ENCODE measurements at regions not wholly inside any gene's neighbourhood (a gene's known extent, or its start where the extent isn't known, plus 50 kb on each side); places are given as distances from the start of the nearest gene placed in this dataset.

DNA sequence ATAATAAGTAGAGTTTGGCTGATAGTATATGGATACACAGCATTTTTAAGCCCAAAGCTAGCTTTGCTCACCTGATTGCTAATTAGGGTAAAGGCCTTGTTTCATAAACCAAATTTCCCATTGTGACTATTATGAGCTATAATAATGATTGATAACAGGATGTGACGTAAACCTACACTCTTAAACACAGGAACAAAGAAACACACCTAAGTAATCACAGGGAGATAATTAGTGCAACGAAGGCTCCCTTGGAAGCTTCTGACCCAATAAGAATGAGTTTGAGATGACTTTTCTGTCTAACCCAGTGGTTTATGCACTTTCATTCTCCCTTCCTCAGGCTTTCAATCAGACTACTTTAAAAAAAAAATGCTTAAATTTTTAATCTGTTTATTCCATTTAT is 683.2 kb downstream of the SATB2 start:
- H3K27ac Mint-ChIP-seq, result no peak overlapping the region
- DNase-seq, result no peak
- peaks cover 0 to 1% of the 10 kb centered on the region in 2 donors for H3K9me3 Mint-ChIP-seq
- H3K4me1 Mint-ChIP-seq (ENCODE audit: low read depth in 2 of 2), result no peaks in the 10 kb centered on the region
- no peaks in the 10 kb centered on the region for H3K36me3 Mint-ChIP-seq (ENCODE audit: insufficient read depth)
- H3K4me3 Mint-ChIP-seq, result no peak overlapping the region
- H3K27me3 Mint-ChIP-seq, result no peaks in the 10 kb centered on the region
- ATAC-seq (replicated peaks), result no peak

DNA sequence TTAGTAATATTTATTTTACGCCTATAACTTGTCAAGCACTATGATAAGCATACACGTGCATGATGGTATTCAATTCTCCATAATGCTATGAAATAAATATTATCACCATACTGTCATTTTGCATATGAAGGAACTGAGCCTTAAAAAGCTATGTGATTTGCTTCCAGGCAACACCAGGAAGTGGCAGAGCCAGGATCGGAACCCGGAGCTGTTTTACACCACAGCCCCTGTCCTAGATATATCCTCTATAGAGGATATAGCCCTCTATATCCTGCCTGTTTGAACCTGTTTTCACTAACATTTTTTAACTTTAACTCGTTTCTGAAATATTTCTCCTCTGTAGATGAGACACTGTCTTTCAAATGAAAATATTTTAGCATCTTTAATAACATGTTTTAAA is 690.0 kb downstream of the SATB2 start:
- H3K4me3 Mint-ChIP-seq, result no peak overlapping the region
- H3K9me3 Mint-ChIP-seq, result peaks cover 0 to 4% of the 10 kb centered on the region in 2 donors
- ATAC-seq (replicated peaks), result no peak
- no peaks in the 10 kb centered on the region for H3K4me1 Mint-ChIP-seq (ENCODE audit: low read depth in 2 of 2)
- H3K36me3 Mint-ChIP-seq (ENCODE audit: insufficient read depth), result no peaks in the 10 kb centered on the region
- DNase-seq, result no peak
- no peaks in the 10 kb centered on the region for H3K27me3 Mint-ChIP-seq
- H3K27ac Mint-ChIP-seq, result no peak overlapping the region

DNA sequence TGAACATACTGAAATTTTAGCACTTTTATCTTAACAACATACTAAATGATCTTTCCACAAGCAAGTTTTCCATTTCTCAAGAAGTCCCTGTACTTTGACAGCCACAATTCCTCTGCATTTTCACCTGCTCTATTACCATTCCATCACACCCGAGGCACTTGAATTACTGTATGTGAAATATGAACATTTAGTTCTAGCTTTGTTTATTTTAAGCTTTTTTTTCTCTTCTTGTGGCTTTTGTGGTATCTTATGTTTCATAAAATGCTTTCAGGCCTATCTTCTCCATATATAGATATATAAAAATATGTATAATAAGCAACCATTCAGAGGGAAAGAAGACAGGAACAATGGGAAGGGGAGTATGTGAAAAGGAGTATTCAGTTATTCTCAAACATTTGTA is 693.9 kb downstream of the SATB2 start:
- no peak overlapping the region for H3K4me3 Mint-ChIP-seq
- H3K36me3 Mint-ChIP-seq (ENCODE audit: insufficient read depth), result no peaks in the 10 kb centered on the region
- ATAC-seq (replicated peaks) (no peak), DNase-seq (no peak)
- no peaks in the 10 kb centered on the region for H3K4me1 Mint-ChIP-seq (ENCODE audit: low read depth in 2 of 2)
- no peak overlapping the region for H3K27ac Mint-ChIP-seq
- no peaks in the 10 kb centered on the region for H3K27me3 Mint-ChIP-seq
- peaks cover 0 to 3% of the 10 kb centered on the region in 2 donors for H3K9me3 Mint-ChIP-seq

DNA sequence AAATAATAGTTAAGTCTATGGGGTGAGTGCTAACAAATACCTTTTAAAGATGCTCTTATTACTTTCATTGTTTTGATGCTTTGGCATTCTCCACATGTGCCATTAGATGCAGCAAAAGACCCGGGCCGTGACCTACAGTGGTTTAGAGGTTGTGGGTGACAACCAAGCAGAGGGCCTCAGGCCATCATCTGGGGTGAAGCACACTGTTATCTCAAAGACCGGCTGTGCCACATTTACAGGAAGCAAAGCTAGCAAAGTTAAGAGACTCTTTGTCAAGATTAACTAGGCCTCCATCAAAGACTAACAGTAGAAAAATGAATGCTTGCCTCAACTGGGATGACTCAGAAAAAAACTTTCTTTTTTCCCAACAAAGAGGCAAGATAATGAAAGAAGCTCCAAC is 695.3 kb downstream of the SATB2 start:
- Mint-ChIP-seq H3K4me1 (ENCODE audit: low read depth in 2 of 2) (no peaks in the 10 kb centered on the region), H3K4me3 (no peak overlapping the region), H3K27ac (no peak overlapping the region), H3K9me3 (peaks cover 0 to 3% of the 10 kb centered on the region in 2 donors), H3K36me3 (ENCODE audit: insufficient read depth) (no peaks in the 10 kb centered on the region), H3K27me3 (no peaks in the 10 kb centered on the region)
- ATAC-seq (replicated peaks) (no peak), DNase-seq (no peak)

DNA sequence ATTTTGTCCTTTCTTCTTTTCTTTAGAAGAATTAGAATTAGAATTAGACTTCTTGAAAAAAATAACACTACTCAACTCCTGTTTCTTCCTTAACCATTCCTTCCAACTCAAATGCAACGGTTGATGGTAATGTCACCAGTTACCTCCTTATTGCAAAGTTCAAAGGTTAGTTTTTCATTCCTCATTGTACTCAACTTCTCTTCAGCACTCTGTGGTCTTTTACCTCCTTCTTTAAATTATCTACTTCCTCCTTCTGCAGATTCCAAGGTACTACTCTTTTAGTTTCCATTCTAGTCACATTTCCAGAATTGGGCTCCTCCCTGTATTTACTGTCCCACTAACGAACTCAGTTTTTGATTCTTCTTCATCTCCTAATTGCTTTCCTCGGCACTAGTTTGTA is 700.7 kb downstream of the SATB2 start:
- DNase-seq, result no peak
- no peaks in the 10 kb centered on the region for H3K27me3 Mint-ChIP-seq
- no peak overlapping the region for H3K27ac Mint-ChIP-seq
- H3K36me3 Mint-ChIP-seq (ENCODE audit: insufficient read depth), result no peaks in the 10 kb centered on the region
- no peak overlapping the region for H3K4me3 Mint-ChIP-seq
- no peak for ATAC-seq (replicated peaks)
- no peaks in the 10 kb centered on the region for H3K4me1 Mint-ChIP-seq (ENCODE audit: low read depth in 2 of 2)
- peaks cover 0 to 5% of the 10 kb centered on the region in 2 donors for H3K9me3 Mint-ChIP-seq

DNA sequence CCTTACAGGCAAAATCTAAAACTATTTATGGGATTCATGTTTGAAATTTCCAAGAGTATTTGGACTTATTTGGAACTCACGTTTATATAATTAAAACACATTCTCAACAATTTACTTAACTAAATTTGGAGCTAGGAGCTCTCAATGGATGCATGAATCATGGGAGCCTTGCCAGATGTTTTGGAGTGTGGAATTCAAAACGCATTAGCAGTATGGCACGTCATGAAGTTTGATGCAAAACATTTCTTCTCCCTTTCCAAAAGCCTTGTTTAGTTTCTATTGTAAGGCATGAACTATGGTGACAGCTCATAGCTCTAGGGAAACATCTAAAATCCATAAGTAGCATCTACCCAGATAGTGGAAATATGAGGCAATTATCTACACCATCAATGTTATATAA is 701.6 kb downstream of the SATB2 start:
- DNase-seq, result no peak
- H3K4me1 Mint-ChIP-seq (ENCODE audit: low read depth in 2 of 2), result no peaks in the 10 kb centered on the region

DNA sequence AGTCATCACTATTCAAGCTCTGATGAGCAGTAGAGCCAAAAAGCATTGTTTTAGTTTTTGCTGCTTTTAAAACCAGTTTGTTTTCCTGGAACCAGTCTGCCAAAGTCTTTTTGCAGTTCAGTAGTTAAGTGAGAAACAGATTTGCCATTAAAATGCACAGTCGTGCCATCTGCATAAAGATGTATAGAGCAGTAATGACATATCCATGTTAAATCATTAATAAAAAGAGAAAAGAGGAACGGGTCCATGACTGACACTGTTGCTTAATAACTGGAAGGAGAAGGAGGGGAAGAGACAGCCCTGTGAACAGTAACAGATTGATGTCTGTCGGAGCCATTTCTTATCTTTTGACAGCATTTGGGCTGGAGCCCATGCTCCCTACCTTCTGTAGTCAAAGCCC is 704.6 kb downstream of the SATB2 start:
- Mint-ChIP-seq H3K27me3 (no peaks in the 10 kb centered on the region), H3K9me3 (peaks cover 0 to 3% of the 10 kb centered on the region in 2 donors), H3K27ac (no peak overlapping the region), H3K4me3 (no peak overlapping the region), H3K4me1 (ENCODE audit: low read depth in 2 of 2) (no peaks in the 10 kb centered on the region), H3K36me3 (ENCODE audit: insufficient read depth) (no peaks in the 10 kb centered on the region)
- no peak for DNase-seq
- no peak for ATAC-seq (replicated peaks)

More for the DNA sequence above, 701.6 kb downstream of the SATB2 start:
- no peaks in the 10 kb centered on the region for H3K27me3 Mint-ChIP-seq
- H3K27ac Mint-ChIP-seq, result no peak overlapping the region
- H3K4me3 Mint-ChIP-seq, result no peak overlapping the region
- H3K36me3 Mint-ChIP-seq (ENCODE audit: insufficient read depth), result no peaks in the 10 kb centered on the region
- H3K9me3 Mint-ChIP-seq, result peaks cover 0 to 5% of the 10 kb centered on the region in 2 donors
- no peak for ATAC-seq (replicated peaks)

DNA sequence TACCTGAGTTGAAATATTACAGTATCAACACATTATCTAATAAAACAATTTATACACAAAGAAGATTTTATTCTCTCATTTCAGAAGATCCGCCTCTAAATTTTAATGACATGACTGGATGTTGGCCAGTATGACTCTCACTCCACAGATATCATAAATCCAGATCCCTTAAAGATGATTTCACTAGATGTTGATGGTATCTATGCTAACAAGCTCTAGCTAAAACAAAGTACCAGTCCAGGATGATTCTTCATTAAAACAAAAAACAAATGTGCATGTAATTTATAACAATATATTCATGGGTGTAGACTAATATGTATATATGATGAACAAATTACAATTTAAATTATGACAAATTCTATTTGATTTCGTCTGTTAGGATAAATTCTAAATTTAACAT is 708.4 kb downstream of the SATB2 start:
- no peak overlapping the region for H3K27ac Mint-ChIP-seq
- H3K9me3 Mint-ChIP-seq, result peaks cover 0 to 5% of the 10 kb centered on the region in 2 donors
- H3K4me3 Mint-ChIP-seq, result no peak overlapping the region
- no peaks in the 10 kb centered on the region for H3K4me1 Mint-ChIP-seq (ENCODE audit: low read depth in 2 of 2)
- DNase-seq, result no peak
- no peak for ATAC-seq (replicated peaks)
- no peaks in the 10 kb centered on the region for H3K27me3 Mint-ChIP-seq
- H3K36me3 Mint-ChIP-seq (ENCODE audit: insufficient read depth), result no peaks in the 10 kb centered on the region

DNA sequence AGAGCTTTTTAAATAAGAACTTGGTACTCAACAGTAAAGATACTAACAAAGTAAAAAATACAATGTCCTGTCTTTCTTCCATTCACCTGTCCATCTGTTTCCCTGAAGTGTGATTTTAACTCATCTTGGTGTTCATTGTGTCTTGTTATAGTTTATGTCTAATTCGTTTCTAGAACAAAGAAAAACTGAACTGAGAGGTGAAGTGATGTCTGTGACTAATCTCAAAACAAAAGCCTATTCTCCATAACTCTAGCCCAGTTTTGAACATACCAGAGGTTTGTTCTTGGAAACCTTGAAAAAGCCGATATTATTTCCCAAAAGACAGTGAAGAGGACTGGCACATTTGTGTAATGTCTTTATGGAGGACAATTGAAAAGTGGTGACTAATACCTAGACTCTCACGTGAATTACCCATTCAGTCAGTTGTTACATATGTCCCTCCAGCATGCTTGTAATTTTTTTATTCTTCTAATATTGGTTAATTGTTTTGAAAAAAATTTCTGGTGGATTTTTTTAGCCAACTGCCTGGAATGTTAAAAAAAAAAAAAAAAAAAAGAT is 725.8 kb downstream of the SATB2 start:
- Mint-ChIP-seq H3K4me1 (ENCODE audit: low read depth in 2 of 2) (no peaks in the 10 kb centered on the region), H3K27me3 (no peaks in the 10 kb centered on the region), H3K9me3 (peaks cover 7 to 13% of the 10 kb centered on the region in 2 donors), H3K4me3 (no peak overlapping the region), H3K27ac (no peak overlapping the region), H3K36me3 (ENCODE audit: insufficient read depth) (no peaks in the 10 kb centered on the region)
- no peak for DNase-seq
- ATAC-seq (replicated peaks), result no peak

DNA sequence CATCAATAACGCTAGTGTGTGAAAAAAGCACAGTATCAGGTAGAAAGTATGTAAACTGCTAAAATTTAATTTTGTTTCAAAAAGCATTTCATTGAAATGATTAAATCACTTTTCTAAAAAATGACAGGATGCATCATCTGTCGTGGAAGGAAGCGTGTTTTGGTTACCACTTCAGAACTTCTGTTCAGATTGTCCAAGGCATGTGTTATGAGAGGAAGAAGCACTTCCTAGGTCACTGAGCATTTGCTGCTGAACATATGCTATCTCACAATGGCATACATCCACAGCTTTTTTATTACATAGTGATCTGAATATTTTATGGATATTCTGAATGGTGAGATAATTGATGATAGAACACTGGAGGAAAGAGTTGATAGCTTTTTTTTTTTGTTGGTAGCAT is 737.5 kb downstream of the SATB2 start:
- ATAC-seq (replicated peaks) (no peak), DNase-seq (no peak)
- Mint-ChIP-seq H3K27me3 (no peaks in the 10 kb centered on the region), H3K27ac (no peak overlapping the region), H3K4me3 (no peak overlapping the region), H3K9me3 (peaks cover 0 to 6% of the 10 kb centered on the region in 2 donors), H3K36me3 (ENCODE audit: insufficient read depth) (no peaks in the 10 kb centered on the region), H3K4me1 (ENCODE audit: low read depth in 2 of 2) (no peaks in the 10 kb centered on the region)

DNA sequence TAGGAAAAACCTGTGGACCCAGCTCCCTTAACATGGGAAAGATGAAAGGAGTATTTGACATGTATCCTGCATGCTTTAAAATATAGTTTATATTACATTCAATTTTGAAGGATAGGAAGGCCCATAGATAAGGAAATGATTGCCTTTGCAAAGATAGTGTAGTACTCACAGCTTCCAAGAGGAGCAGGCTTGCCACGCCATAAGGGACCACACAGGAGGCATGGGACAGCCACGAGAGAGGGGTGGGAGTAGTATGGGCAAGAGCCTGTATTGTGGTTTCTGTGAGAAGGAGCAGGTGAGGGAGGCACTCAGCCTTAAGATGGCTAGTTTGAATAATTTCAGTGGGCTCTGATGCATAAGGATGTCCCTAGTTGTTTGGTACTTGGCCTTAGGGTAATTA is 740.3 kb downstream of the SATB2 start:
- ATAC-seq (replicated peaks), result no peak
- no peak for DNase-seq
- Mint-ChIP-seq H3K27me3 (no peaks in the 10 kb centered on the region), H3K9me3 (peaks cover 0 to 4% of the 10 kb centered on the region in 2 donors), H3K27ac (no peak overlapping the region), H3K36me3 (ENCODE audit: insufficient read depth) (no peaks in the 10 kb centered on the region), H3K4me1 (ENCODE audit: low read depth in 2 of 2) (no peaks in the 10 kb centered on the region), H3K4me3 (no peak overlapping the region)

DNA sequence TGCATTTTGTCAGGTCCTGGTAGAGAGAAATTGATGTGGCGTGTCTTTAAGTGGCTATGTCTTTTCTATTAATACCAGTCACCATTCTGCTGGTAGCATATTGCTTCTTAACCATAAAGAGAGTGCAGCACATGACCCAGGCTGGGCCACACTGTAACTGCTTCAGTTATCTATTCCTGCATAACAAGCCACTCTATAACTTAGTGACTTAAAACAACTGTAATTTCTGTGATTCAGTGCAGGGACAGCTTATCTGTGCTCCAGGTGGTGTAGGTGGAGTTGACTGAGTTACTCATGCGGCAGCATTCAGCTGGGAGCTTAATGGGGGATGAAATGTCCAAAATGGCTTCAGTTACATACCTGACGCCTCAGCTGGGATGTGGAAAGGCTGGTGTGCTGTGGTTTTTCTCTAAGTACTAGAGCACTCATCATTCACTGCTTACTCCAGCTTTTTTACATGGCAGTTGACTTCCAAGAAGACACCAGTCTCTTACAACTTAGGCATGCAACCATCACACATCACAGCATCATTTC is 742.4 kb downstream of the SATB2 start:
- ATAC-seq (replicated peaks) (no peak), DNase-seq (no peak)
- no peaks in the 10 kb centered on the region for H3K27me3 Mint-ChIP-seq
- H3K36me3 Mint-ChIP-seq (ENCODE audit: insufficient read depth), result no peaks in the 10 kb centered on the region
- no peak overlapping the region for H3K27ac Mint-ChIP-seq
- no peaks in the 10 kb centered on the region for H3K4me1 Mint-ChIP-seq (ENCODE audit: low read depth in 2 of 2)
- H3K4me3 Mint-ChIP-seq, result no peak overlapping the region
- peaks cover 0 to 6% of the 10 kb centered on the region in 2 donors for H3K9me3 Mint-ChIP-seq

DNA sequence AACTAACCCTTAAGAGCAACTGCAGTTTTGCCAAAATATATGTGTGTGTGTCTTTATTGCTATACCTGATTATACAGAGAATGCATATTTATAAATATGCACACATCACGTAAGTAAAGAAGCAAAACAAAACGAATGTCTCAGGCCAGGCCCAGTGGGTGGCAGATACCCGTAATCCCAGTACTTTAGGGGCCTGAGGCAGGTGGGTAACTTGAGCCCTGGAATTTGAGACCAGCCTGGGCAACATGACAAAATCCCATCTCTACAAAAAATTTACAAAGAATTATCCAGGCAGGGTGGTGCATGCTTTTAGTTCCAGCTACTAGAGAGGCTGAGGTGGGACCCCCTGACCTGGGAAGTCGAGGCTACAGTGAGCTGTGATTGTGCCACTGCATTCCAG is 745.3 kb downstream of the SATB2 start:
- H3K4me3 Mint-ChIP-seq, result no peak overlapping the region
- DNase-seq, result no peak

DNA sequence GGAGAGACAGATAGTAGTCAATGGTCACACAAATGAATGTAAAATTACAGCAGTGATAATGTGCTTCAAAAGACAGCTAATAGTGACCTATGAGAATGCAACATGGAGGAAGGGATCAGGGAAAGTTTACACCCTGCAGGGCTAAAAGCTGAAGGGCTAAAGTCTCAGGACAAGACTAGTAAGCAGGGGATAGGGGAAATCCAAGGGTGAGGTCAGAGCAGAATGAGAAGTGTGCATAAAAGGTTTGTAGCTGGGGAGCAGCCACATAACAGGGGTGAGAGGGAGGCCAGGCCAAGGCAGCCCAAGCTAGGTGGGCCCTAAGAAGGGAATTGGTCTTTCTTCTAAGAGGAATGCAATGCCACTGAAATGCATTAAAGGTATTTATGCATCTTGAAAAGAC is 746.3 kb downstream of the SATB2 start:
- H3K4me3 Mint-ChIP-seq, result no peak overlapping the region
- DNase-seq, result no peak
- no peaks in the 10 kb centered on the region for H3K36me3 Mint-ChIP-seq (ENCODE audit: insufficient read depth)
- no peaks in the 10 kb centered on the region for H3K4me1 Mint-ChIP-seq (ENCODE audit: low read depth in 2 of 2)
- no peaks in the 10 kb centered on the region for H3K27me3 Mint-ChIP-seq
- H3K27ac Mint-ChIP-seq, result no peak overlapping the region
- H3K9me3 Mint-ChIP-seq, result peaks cover 5 to 7% of the 10 kb centered on the region in 2 donors
- no peak for ATAC-seq (replicated peaks)

More for the DNA sequence above, 745.3 kb downstream of the SATB2 start:
- Mint-ChIP-seq H3K36me3 (ENCODE audit: insufficient read depth) (no peaks in the 10 kb centered on the region), H3K4me1 (ENCODE audit: low read depth in 2 of 2) (no peaks in the 10 kb centered on the region), H3K9me3 (peaks cover 5 to 7% of the 10 kb centered on the region in 2 donors), H3K27ac (no peak overlapping the region), H3K27me3 (no peaks in the 10 kb centered on the region)
- ATAC-seq (replicated peaks), result no peak

DNA sequence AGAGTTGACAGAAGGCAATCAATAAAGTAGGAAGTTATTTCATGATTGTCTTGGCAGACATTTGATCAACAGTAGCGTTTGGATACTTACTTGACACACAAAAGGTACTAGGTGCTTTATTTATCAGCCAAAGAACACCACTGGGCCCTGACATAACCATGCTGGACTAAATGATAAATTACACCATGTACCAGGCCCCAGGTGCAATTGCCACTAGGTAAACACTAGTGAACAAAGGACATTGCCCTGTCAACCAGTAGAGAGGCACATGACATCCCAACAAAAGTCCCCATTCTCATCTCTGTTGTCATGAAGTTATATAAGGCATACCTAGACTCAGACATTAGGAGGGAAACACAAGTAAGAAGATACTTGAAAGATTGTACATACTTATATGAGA is 747.2 kb downstream of the SATB2 start:
- Mint-ChIP-seq H3K9me3 (peaks cover 5 to 7% of the 10 kb centered on the region in 2 donors), H3K4me3 (no peak overlapping the region), H3K36me3 (ENCODE audit: insufficient read depth) (no peaks in the 10 kb centered on the region), H3K4me1 (ENCODE audit: low read depth in 2 of 2) (no peaks in the 10 kb centered on the region), H3K27ac (no peak overlapping the region), H3K27me3 (no peaks in the 10 kb centered on the region)
- DNase-seq (no peak), ATAC-seq (replicated peaks) (no peak)
